Smooth muscle cell (in vitro differentiated cells): ENCODE measurements at regions not wholly inside any gene's neighbourhood (a gene's known extent, or its start where the extent isn't known, plus 50 kb on each side); places are given as distances from the start of the nearest gene placed in this dataset.

Experiments
- DNase-seq: peaks from one replicate; lab custom pipeline; 2025; ENCODE audit not compliant: unreplicated experiment; lab: John Stamatoyannopoulos, UW
- H2AFZ ChIP-seq: fragments of 200-600 bp; sonication (generic); 2 replicates; pipeline ENCODE4 v1.6.0; 2016; ENCODE audit warnings: antibody characterized with exemption, low read depth, mild to moderate bottlenecking
- H3F3A ChIP-seq: fragments of 200-600 bp; sonication (generic); 2 replicates; pipeline ENCODE4 v1.6.0; 2017; ENCODE audit warnings: antibody characterized with exemption, low read depth
- H3K27ac ChIP-seq: fragments of 200-600 bp; sonication (generic); 2 replicates; pipeline ENCODE4 v1.5.1; 2016; ENCODE audit warnings: low read depth, mild to moderate bottlenecking
- H3K27me3 ChIP-seq: fragments of 200-600 bp; sonication (generic); 2 replicates; pipeline ENCODE4 v1.6.1; 2016; ENCODE audit warnings: low read depth, mild to moderate bottlenecking
- H3K36me3 ChIP-seq: fragments of 200-600 bp; sonication (generic); 2 replicates; pipeline ENCODE4 v1.5.1; 2016; ENCODE audit warnings: low read depth
- H3K4me1 ChIP-seq: fragments of 200-600 bp; sonication (generic); 2 replicates; pipeline ENCODE4 v1.5.1; 2016; ENCODE audit warnings: low read depth
- H3K4me2 ChIP-seq: fragments of 200-600 bp; sonication (generic); 2 replicates; pipeline ENCODE4 v1.6.0; 2016; ENCODE audit warnings: mild to moderate bottlenecking
- H3K4me3 ChIP-seq: fragments of 200-600 bp; sonication (generic); 2 replicates; pipeline ENCODE4 v1.5.1; 2016; ENCODE audit warnings: mild to moderate bottlenecking
- H3K79me2 ChIP-seq: fragments of 200-600 bp; sonication (generic); 2 replicates; pipeline ENCODE4 v1.6.0; 2016; ENCODE audit warnings: low read depth, mild to moderate bottlenecking
- H3K9ac ChIP-seq: fragments of 200-600 bp; sonication (generic); 2 replicates; pipeline ENCODE4 v1.6.0; 2016; ENCODE audit warnings: low read depth
- H3K9me3 ChIP-seq: fragments of 200-600 bp; sonication (generic); replicated peaks from 2 replicates; pipeline ENCODE4 v1.5.1; 2016; ENCODE audit warnings: low read depth
- H4K20me1 ChIP-seq: fragments of 200-600 bp; sonication (generic); 2 replicates; pipeline ENCODE4 v1.6.0; 2016; ENCODE audit warnings: low read depth
- CTCF ChIP-seq: fragments of 200-600 bp; sonication (generic); IDR thresholded peaks from 2 replicates; pipeline ENCODE4 v1.5.1; 2017; ENCODE audit warnings: borderline replicate concordance, mild to moderate bottlenecking, antibody characterized with exemption; ENCODE audit not compliant: insufficient read depth, poor library complexity, severe bottlenecking
- WGBS: methylation state at CpG from one replicate; pipeline ENCODE4 v1.1.7; 2016; ENCODE audit warnings: low lambda C conversion rate; 5-methylcytosine and 5-hydroxymethylcytosine counted together

GRCh38 chr10:36450380-36450779, 675.0 kb upstream of the ANKRD30A start:
- peak overlapping the region; percentile 75 for H2AFZ ChIP-seq
- H3K4me3 ChIP-seq: peak overlapping the region; percentile 4
- no peak for TF ChIP-seq CTCF
- H4K20me1 ChIP-seq: no peaks in the 10 kb centered on the region
- H3F3A ChIP-seq: peaks cover 12% of the 10 kb centered on the region
- peak overlapping the region; percentile 94 for H3K27ac ChIP-seq
- H3K4me1 ChIP-seq: peaks cover 23% of the 10 kb centered on the region
- no peaks in the 10 kb centered on the region for H3K9me3 ChIP-seq
- WGBS: 12% methylated on average over 8 of the region's 8 CpGs
- H3K36me3 ChIP-seq: no peaks in the 10 kb centered on the region
- H3K27me3 ChIP-seq: no peaks in the 10 kb centered on the region
- peak overlapping the region; percentile 76 for H3K9ac ChIP-seq
- H3K79me2 ChIP-seq: no peaks in the 10 kb centered on the region
- peak overlapping the region; percentile 83 for H3K4me2 ChIP-seq
- no peak for DNase-seq

GRCh38 chr10:36448760-36449691, 676.4 kb upstream of the ANKRD30A start:
- H3K27me3 ChIP-seq: no peaks in the 10 kb centered on the region
- no peak for DNase-seq
- no peak for TF ChIP-seq CTCF
- peaks cover 12% of the 10 kb centered on the region for H3F3A ChIP-seq
- peaks cover 23% of the 10 kb centered on the region for H3K4me1 ChIP-seq
- peak overlapping the region; percentile 76 for H3K9ac ChIP-seq
- H3K27ac ChIP-seq: peak overlapping the region; percentile 94
- H3K4me3 ChIP-seq: peak overlapping the region; percentile 10
- no peaks in the 10 kb centered on the region for H3K79me2 ChIP-seq
- H3K9me3 ChIP-seq: no peaks in the 10 kb centered on the region
- H3K36me3 ChIP-seq: no peaks in the 10 kb centered on the region
- H3K4me2 ChIP-seq: peak overlapping the region; percentile 83
- H4K20me1 ChIP-seq: no peaks in the 10 kb centered on the region
- 23% methylated on average over 11 of the region's 11 CpGs for WGBS
- H2AFZ ChIP-seq: peak overlapping the region; percentile 75

GRCh38 chr10:36446881-36447280, 678.5 kb upstream of the ANKRD30A start:
- Histone ChIP-seq H3K9ac (no peak overlapping the region), H3F3A (peaks cover 12% of the 10 kb centered on the region), H3K79me2 (no peaks in the 10 kb centered on the region), H3K4me2 (no peak overlapping the region), H3K36me3 (no peaks in the 10 kb centered on the region), H4K20me1 (no peaks in the 10 kb centered on the region), H3K27me3 (no peaks in the 10 kb centered on the region), H2AFZ (no peak overlapping the region), H3K4me1 (peaks cover 23% of the 10 kb centered on the region), H3K4me3 (no peak overlapping the region), H3K27ac (no peak overlapping the region), H3K9me3 (no peaks in the 10 kb centered on the region)
- TF ChIP-seq CTCF: no peak
- WGBS: 89% methylated on average over 8 of the region's 8 CpGs
- DNase-seq: no peak

- Histone ChIP-seq H3K4me1 (no peaks in the 10 kb centered on the region), H3K79me2 (no peaks in the 10 kb centered on the region), H3K36me3 (no peaks in the 10 kb centered on the region), H3K27ac (no peak overlapping the region), H3K4me3 (no peak overlapping the region), H2AFZ (no peak overlapping the region), H3F3A (no peaks in the 10 kb centered on the region), H3K27me3 (no peaks in the 10 kb centered on the region), H3K9ac (no peak overlapping the region), H4K20me1 (no peaks in the 10 kb centered on the region), H3K4me2 (no peak overlapping the region), H3K9me3 (no peaks in the 10 kb centered on the region)
- DNase-seq: no peak
- TF ChIP-seq CTCF: no peak
These were observed 682.2 kb upstream of the ANKRD30A start for GRCh38 chr10:36443233-36443632.
